BJ (cell line): ENCODE measurements at regions not wholly inside any gene's neighbourhood (a gene's known extent, or its start where the extent isn't known, plus 50 kb on each side); places are given as distances from the start of the nearest gene placed in this dataset.

ENCODE experiments used
- CTCF ChIA-PET: fragments of 350-600 bp; formaldehyde crosslinking; extraction: SDS; loops from one replicate; lab custom pipeline; 2021; ENCODE audit warnings: antibody characterized with exemption, inconsistent platforms; lab: Yijun Ruan, JAX
- POLR2A ChIA-PET: fragments of 300-600 bp; sonication (Branson Sonifier 250); formaldehyde crosslinking; extraction: SDS; loops from one replicate; lab custom pipeline; 2021; ENCODE audit warnings: antibody characterized with exemption; lab: Charles Lee
- DNase-seq: peaks from one replicate; pipeline ENCODE4 v3.0.0-alpha.2; 2011; ENCODE audit warnings: low read depth
- H3K27me3 ChIP-seq: 2 replicates; pipeline ENCODE4 v1.6.0; 2011; ENCODE audit warnings: low read length; ENCODE audit not compliant: control insufficient read depth, insufficient read depth
- H3K36me3 ChIP-seq: 2 replicates; pipeline ENCODE4 v1.5.1; 2011; ENCODE audit warnings: low read length; ENCODE audit not compliant: control insufficient read depth, insufficient read depth
- H3K4me3 ChIP-seq: 2 replicates; pipeline ENCODE4 v1.5.1; 2011; ENCODE audit warnings: low read depth, mild to moderate bottlenecking, control low read depth, low read length
- TF ChIP-seq, protein P1 (sequence below): IDR thresholded peaks from 2 replicates; pipeline ENCODE4 v1.5.1; 2011; ENCODE audit warnings: low read depth, mild to moderate bottlenecking, control low read depth, inconsistent platforms, low read length, moderate library complexity; ENCODE audit not compliant: insufficient read depth

DNA sequence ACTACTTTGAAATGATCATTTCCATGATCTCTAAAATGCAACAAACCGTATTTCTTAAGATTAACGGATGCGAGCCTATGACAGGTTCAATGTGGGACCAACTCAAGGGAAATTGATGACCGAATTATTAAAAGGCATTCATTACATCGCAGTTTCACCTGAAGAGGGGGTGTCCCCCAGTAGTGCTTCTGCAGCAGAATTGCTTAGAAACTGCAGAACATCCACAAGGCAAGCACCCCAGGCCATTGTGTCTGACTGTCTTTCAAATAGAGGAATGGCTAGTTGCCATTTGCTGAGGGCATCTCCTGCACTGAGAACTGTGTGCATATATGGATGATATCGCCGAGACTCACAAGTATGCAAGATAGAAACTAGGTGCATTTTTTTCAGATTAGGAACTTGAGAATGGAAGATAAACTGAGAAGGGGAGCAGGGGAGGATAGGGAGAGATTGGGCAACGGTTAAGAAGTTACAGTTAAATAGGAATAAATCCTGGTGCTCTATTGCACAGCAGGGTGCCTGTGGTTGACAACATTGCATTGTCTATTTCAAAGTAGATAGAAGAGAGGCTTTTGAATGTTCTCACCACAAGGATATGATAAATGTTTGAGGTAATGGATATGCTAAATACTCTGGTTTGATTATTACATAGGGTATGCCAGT is 234.3 kb upstream of the PLEKHG7 start:
- H3K27me3 ChIP-seq = no peaks in the 10 kb centered on the region
- ChIA-PET CTCF (no interaction called here), POLR2A (no interaction called here)
- H3K36me3 ChIP-seq = no peaks in the 10 kb centered on the region
- no peak overlapping the region for H3K4me3 ChIP-seq
- TF ChIP-seq, protein P1, sequence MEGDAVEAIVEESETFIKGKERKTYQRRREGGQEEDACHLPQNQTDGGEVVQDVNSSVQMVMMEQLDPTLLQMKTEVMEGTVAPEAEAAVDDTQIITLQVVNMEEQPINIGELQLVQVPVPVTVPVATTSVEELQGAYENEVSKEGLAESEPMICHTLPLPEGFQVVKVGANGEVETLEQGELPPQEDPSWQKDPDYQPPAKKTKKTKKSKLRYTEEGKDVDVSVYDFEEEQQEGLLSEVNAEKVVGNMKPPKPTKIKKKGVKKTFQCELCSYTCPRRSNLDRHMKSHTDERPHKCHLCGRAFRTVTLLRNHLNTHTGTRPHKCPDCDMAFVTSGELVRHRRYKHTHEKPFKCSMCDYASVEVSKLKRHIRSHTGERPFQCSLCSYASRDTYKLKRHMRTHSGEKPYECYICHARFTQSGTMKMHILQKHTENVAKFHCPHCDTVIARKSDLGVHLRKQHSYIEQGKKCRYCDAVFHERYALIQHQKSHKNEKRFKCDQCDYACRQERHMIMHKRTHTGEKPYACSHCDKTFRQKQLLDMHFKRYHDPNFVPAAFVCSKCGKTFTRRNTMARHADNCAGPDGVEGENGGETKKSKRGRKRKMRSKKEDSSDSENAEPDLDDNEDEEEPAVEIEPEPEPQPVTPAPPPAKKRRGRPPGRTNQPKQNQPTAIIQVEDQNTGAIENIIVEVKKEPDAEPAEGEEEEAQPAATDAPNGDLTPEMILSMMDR = no peak
- no peak for DNase-seq

DNA sequence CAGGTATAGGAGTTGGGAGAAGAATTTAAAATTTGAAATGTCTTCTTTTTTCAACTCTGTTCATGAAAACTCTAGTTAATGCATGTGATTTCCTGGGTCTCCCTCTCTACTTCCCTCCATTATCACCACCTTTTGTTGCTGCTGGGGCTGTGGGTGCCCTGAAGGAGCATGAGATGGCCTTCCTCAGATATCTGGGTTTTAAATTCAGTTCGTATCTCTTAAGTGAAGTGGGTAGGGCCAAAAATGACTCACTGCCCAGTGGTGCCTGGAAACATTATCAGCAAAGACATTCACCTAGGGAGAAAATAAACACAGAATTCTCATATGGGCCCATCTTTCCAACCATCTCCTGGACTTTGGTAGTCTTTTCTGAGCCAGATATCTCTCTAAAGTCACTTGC is 234.9 kb upstream of the PLEKHG7 start:
- Histone ChIP-seq H3K4me3 (no peak overlapping the region), H3K27me3 (no peaks in the 10 kb centered on the region), H3K36me3 (no peaks in the 10 kb centered on the region)
- ChIA-PET POLR2A (no interaction called here), CTCF (no interaction called here)
- TF ChIP-seq, protein P1 = no peak
- DNase-seq = no peak

DNA sequence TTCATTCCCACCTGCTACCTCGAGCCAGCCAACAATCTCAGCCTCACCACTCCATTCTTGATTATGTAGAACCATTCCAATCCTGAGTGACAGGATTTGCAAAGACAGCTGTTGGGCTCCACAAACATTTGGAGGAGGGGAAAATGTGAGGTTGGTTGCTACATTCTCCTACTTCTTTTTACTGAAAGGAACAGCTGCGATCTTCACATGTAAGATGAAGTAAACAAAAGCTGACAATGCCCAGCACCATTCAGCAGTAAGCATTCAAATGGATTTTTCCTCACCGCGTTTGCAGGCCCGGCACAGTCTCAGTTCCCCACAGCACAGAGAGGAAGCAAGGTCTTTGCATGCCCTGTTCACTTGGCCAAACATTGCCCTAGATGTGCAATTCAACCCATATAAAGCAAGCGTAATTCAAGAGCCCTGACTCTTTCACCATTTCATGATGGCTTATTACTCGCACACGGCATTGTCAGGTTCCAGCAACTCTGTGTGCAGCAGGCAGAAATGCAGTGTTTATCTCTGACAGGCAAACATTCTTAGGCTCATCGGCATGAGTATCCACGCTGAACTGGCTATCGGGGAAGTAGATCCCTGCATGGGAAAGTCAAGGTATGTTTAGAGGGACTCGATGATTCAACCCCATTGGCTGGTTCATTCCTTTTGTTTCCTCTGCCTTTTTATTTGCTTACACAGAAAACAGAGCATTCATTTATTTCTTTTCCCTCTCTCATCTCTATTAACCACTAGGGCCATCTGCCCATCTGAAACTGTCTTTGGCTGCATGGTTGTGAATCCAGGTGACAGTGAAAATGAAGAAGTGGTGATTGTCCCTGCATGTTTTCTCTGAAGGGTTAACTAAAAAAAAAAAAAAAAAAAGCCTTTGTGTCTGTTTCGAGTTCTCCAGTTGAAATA is 236.1 kb upstream of the PLEKHG7 start:
- no peak for DNase-seq
- ChIA-PET POLR2A (no interaction called here), CTCF (no interaction called here)
- no peak overlapping the region for H3K4me3 ChIP-seq
- H3K27me3 ChIP-seq = no peaks in the 10 kb centered on the region
- TF ChIP-seq, protein P1 = no peak
- no peaks in the 10 kb centered on the region for H3K36me3 ChIP-seq

DNA sequence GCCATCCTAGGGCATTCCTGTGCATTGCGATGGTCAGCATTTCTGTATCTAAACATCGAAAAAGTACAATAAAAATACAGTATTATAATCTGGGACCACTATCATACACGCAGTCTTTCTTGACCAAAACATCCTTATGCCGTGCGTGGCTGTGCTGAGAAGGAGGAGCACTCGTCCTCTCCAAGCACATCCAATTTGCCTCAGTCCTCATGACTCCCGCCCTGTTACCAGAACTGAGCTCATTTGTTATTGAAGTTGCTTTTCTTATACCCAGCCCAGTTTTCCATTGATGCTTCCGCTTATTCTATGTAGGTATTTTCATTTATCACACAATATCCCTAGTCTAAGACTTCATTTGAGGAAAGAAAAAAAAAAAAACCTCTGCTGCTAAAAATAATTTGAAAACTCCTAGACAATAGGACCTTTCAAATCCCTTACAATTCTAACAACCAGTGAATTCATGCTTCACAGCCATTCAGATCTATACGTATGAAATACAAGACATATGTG is 236.9 kb upstream of the PLEKHG7 start:
- ChIA-PET POLR2A (no interaction called here), CTCF (no interaction called here)
- TF ChIP-seq, protein P1 = no peak
- Histone ChIP-seq H3K4me3 (no peak overlapping the region), H3K36me3 (no peaks in the 10 kb centered on the region), H3K27me3 (no peaks in the 10 kb centered on the region)
- DNase-seq = no peak

DNA sequence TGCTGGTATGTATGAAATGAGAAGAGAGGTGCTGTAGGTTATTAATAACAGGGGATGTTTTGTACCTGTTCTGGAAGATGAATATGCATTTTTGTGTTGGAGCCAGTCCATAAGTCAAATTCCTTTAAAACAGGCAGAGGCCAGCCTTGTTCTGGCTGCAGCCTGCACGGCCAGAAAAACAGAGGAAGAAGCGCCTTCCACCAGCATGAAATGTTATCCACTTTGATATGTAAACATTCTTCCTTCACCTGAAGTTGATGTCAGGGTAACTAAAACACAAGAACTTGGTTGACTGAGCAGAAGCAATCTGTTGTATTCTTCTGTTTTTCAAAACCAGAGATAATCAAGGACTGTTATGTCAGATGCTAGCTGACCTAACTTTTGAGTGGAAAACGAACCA is 237.9 kb upstream of the PLEKHG7 start:
- TF ChIP-seq, protein P1 = no peak
- no peaks in the 10 kb centered on the region for H3K27me3 ChIP-seq
- H3K4me3 ChIP-seq = no peak overlapping the region
- ChIA-PET CTCF (no interaction called here), POLR2A (no interaction called here)
- no peaks in the 10 kb centered on the region for H3K36me3 ChIP-seq
- no peak for DNase-seq
